Progenitor cell of endocrine pancreas (in vitro differentiated cells): ENCODE measurements at regions not wholly inside any gene's neighbourhood (a gene's known extent, or its start where the extent isn't known, plus 50 kb on each side); places are given as distances from the start of the nearest gene placed in this dataset.

Experiments
- DNase-seq: peaks from one replicate; pipeline ENCODE4 v3.0.0; 2021; ENCODE audit warnings: low spot score; ENCODE audit not compliant: unreplicated experiment
- H3K27ac Mint-ChIP-seq: 2 replicates; pipeline ENCODE4 v1.8.0; 2021; ENCODE audit warnings: mild to moderate bottlenecking, moderate library complexity, mixed read lengths
- H3K27me3 Mint-ChIP-seq: 2 replicates; pipeline ENCODE4 v1.8.0; 2021; ENCODE audit warnings: mixed read lengths
- H3K36me3 Mint-ChIP-seq: 2 replicates; pipeline ENCODE4 v1.8.0; 2022; ENCODE audit warnings: mixed read lengths; ENCODE audit not compliant: insufficient read depth
- H3K4me1 Mint-ChIP-seq: 2 replicates; pipeline ENCODE4 v1.8.0; 2021; ENCODE audit warnings: low read depth, mixed read lengths
- H3K4me3 Mint-ChIP-seq: 2 replicates; pipeline ENCODE4 v1.8.0; 2021; ENCODE audit warnings: low read depth, mild to moderate bottlenecking, moderate library complexity, mixed read lengths
- H3K9me3 Mint-ChIP-seq: 2 replicates; pipeline ENCODE4 v1.8.0; 2021; ENCODE audit warnings: low read depth, mixed read lengths
- CTCF ChIP-seq: fragments of 200-600 bp; sonication (generic); IDR thresholded peaks from one replicate; pipeline ENCODE4 v1.5.0; 2021; ENCODE audit warnings: antibody characterized with exemption, mild to moderate bottlenecking; ENCODE audit not compliant: unreplicated experiment

- no peaks in the 10 kb centered on the region for H3K4me1 Mint-ChIP-seq
- H3K27me3 Mint-ChIP-seq, result peaks cover 17% of the 10 kb centered on the region
- no peak overlapping the region for H3K4me3 Mint-ChIP-seq
- TF ChIP-seq CTCF, result no peak
- H3K9me3 Mint-ChIP-seq, result no peaks in the 10 kb centered on the region
- no peak for DNase-seq
- no peak overlapping the region for H3K27ac Mint-ChIP-seq
- no peaks in the 10 kb centered on the region for H3K36me3 Mint-ChIP-seq
These were observed 265.3 kb downstream of the MYCN start for GRCh38 chr2:16205631-16206030.

GRCh38 chr2:16204886-16205620, 264.7 kb downstream of the MYCN start:
- no peak overlapping the region for H3K27ac Mint-ChIP-seq
- no peaks in the 10 kb centered on the region for H3K9me3 Mint-ChIP-seq
- no peak for DNase-seq
- peaks cover 17% of the 10 kb centered on the region for H3K27me3 Mint-ChIP-seq
- H3K4me3 Mint-ChIP-seq, result no peak overlapping the region
- TF ChIP-seq CTCF, result no peak
- no peaks in the 10 kb centered on the region for H3K4me1 Mint-ChIP-seq
- no peaks in the 10 kb centered on the region for H3K36me3 Mint-ChIP-seq

GRCh38 chr2:16204251-16204650, 263.9 kb downstream of the MYCN start:
- TF ChIP-seq CTCF, result no peak
- Mint-ChIP-seq H3K27me3 (peaks cover 17% of the 10 kb centered on the region), H3K4me3 (no peak overlapping the region), H3K4me1 (no peaks in the 10 kb centered on the region), H3K36me3 (no peaks in the 10 kb centered on the region), H3K9me3 (no peaks in the 10 kb centered on the region), H3K27ac (no peak overlapping the region)
- no peak for DNase-seq

GRCh38 chr2:16203691-16204090, 263.3 kb downstream of the MYCN start:
- H3K27ac Mint-ChIP-seq, result no peak overlapping the region
- no peaks in the 10 kb centered on the region for H3K36me3 Mint-ChIP-seq

GRCh38 chr2:16203069-16203468, 262.7 kb downstream of the MYCN start:
- H3K9me3 Mint-ChIP-seq, result no peaks in the 10 kb centered on the region
- no peak for DNase-seq
- peaks cover 17% of the 10 kb centered on the region for H3K27me3 Mint-ChIP-seq
- H3K4me3 Mint-ChIP-seq, result no peak overlapping the region
- no peaks in the 10 kb centered on the region for H3K36me3 Mint-ChIP-seq
- no peak for TF ChIP-seq CTCF
- no peak overlapping the region for H3K27ac Mint-ChIP-seq
- no peaks in the 10 kb centered on the region for H3K4me1 Mint-ChIP-seq

More at GRCh38 chr2:16203691-16204090, 263.3 kb downstream of the MYCN start:
- no peak for DNase-seq
- Mint-ChIP-seq H3K4me3 (no peak overlapping the region), H3K9me3 (no peaks in the 10 kb centered on the region), H3K4me1 (no peaks in the 10 kb centered on the region), H3K27me3 (peaks cover 17% of the 10 kb centered on the region)
- no peak for TF ChIP-seq CTCF
